ENCODE measurements at regions not wholly inside any gene's neighbourhood (a gene's known extent, or its start where the extent isn't known, plus 50 kb on each side); places are given as distances from the start of the nearest gene placed in this dataset.
"Not testable (repeated sequence)": the region's sequence is repeated elsewhere in the genome, so short reads cannot be mapped to it uniquely, and the experiment has no call there.

DNA sequence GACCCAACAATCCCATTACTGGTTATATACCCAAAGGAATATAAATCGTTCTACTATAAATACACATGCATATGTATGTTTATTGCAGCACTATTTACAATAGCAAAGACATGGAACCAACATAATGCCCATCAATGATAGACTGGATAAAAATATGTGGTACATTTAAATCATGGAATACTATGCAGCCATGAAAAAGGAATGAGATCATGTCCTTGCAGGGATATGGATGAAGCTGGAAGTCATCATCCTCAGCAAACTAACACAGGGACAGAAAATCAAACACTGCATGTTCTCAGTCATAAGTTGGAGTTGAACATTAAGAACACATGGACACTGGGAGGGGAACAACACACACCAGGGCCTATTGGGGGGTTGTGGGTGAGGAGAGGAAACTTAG is 741.8 kb downstream of the CDH18 start:
- H3K4me3 Mint-ChIP-seq; H3K9me3 Mint-ChIP-seq; H3K27me3 Mint-ChIP-seq; H3K4me1 Mint-ChIP-seq; DNase-seq; intact Hi-C loops (cut with micrococcal nuclease); H3K27ac Mint-ChIP-seq; H3K36me3 Mint-ChIP-seq (ENCODE audit: low read depth): not testable (repeated sequence)

DNA sequence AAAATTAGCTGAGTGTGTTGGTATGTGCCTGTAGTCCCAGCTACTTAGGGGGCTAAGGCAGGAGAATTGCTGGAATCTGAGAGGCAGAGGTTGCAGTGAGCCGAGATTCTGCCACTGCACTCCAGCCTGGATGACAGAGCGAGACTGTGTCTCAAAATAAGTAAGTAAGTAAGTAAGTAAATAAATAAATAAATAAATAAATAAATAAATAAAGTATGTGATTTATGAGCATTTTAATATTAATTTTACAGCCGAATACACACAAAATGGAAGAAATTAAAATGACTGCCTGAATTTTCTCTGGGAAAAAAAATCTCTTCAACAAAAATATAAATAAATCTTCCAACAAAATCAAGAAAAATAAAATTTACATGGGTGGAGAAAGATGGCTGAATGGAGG is 740.7 kb downstream of the CDH18 start:
- no peak overlapping the region for H3K27ac Mint-ChIP-seq
- intact Hi-C loops (cut with micrococcal nuclease), result no loop called here

DNA sequence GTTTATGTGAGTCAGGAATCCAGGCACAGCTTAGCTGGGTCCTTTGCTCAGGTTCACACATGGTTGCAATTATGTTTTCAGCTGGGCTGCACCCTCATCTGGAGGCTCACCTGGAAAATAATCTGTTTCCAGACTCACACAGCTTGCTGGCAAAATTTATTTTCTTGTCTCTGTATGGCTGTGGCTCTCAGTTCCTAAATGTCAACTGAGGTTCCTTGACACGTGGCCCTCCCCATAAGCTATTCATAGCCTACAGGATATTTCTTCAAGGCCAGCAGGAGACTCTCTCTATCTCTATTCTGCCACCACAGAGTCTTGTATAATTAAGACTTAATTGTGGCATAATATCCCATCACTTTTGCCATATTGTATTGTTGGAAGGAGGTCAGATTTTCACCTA is 732.0 kb downstream of the CDH18 start:
- H3K9me3 Mint-ChIP-seq, result peaks cover 4% of the 10 kb centered on the region
- no peak overlapping the region for H3K4me3 Mint-ChIP-seq
- H3K27ac Mint-ChIP-seq, result no peak overlapping the region
- no peaks in the 10 kb centered on the region for H3K4me1 Mint-ChIP-seq
- H3K27me3 Mint-ChIP-seq, result no peaks in the 10 kb centered on the region
- no peak for DNase-seq
- intact Hi-C loops (cut with micrococcal nuclease), result no loop called here
- H3K36me3 Mint-ChIP-seq (ENCODE audit: low read depth), result no peaks in the 10 kb centered on the region

More for the DNA sequence above, 740.7 kb downstream of the CDH18 start:
- no peaks in the 10 kb centered on the region for H3K4me1 Mint-ChIP-seq
- no peak for DNase-seq
- peaks cover 10% of the 10 kb centered on the region for H3K9me3 Mint-ChIP-seq
- no peak overlapping the region for H3K4me3 Mint-ChIP-seq
- H3K27me3 Mint-ChIP-seq, result no peaks in the 10 kb centered on the region
- no peaks in the 10 kb centered on the region for H3K36me3 Mint-ChIP-seq (ENCODE audit: low read depth)

DNA sequence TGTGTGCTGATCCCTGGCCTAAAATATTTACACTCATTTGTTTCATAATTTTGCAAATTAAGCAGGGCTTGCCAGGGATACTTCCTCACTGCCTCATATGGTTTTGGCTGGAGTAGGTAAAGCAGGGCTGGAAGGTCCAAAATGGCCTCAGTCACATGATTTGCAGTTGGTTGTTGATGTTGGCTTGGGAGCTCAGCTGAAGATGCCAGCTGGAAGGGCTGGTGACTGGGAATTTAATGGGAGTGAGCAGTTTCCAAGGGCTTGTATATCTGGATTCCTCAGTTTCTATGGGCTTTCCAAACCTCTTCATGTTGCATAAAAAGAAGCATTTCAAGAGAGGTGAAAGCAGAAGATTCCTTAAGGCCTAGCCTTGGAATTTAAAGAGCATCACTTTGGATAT is 729.3 kb downstream of the CDH18 start:
- Mint-ChIP-seq H3K4me1 (no peaks in the 10 kb centered on the region), H3K27ac (no peak overlapping the region), H3K27me3 (no peaks in the 10 kb centered on the region), H3K4me3 (no peak overlapping the region), H3K36me3 (ENCODE audit: low read depth) (no peaks in the 10 kb centered on the region), H3K9me3 (no peaks in the 10 kb centered on the region)
- no peak for DNase-seq
- intact Hi-C loops (cut with micrococcal nuclease), result no loop called here

DNA sequence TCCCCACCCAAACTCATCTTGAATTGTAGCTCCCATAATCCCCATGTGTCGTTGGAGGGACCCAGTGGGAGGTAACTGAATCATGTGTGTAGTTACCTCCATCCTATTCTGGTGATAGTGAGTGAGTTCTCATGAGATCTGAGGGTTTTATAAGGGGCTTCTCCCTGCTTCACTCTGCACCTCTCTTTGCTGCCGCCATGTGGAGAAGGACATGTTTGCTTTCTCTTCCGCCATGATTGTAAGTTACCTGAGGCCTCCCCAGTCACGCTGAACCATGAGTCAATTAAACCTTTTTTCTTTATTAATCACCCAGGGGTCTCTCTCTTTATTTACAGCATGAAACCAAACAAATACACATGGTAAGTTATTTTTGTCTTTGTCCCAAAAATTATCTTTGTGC is 726.1 kb downstream of the CDH18 start:
- no peaks in the 10 kb centered on the region for H3K9me3 Mint-ChIP-seq
- intact Hi-C loops (cut with micrococcal nuclease), result no loop called here
- H3K27ac Mint-ChIP-seq, result no peak overlapping the region
- no peaks in the 10 kb centered on the region for H3K4me1 Mint-ChIP-seq
- H3K36me3 Mint-ChIP-seq (ENCODE audit: low read depth), result no peaks in the 10 kb centered on the region
- no peaks in the 10 kb centered on the region for H3K27me3 Mint-ChIP-seq
- DNase-seq, result no peak
- no peak overlapping the region for H3K4me3 Mint-ChIP-seq

DNA sequence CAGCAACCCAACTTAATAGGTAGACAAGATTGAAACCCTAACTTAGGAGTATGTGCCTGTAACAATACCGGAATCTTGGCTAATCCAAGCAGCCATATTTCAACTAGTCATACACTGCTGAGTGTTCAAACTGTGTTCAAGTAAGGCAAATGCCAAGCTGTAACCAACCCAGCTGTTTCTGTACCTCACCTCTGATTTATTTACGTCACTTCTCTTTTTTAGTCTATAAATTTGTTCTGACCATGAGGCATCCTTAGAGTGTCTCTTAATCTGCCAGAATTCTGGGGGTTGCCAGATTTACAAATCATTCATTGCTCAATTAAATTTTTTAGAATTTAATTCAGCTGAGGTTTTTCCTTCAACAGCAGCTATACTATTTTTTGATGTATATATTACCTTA is 723.2 kb downstream of the CDH18 start:
- intact Hi-C loops (cut with micrococcal nuclease), result no loop called here
- H3K27ac Mint-ChIP-seq, result no peak overlapping the region
- no peaks in the 10 kb centered on the region for H3K36me3 Mint-ChIP-seq (ENCODE audit: low read depth)
- H3K27me3 Mint-ChIP-seq, result no peaks in the 10 kb centered on the region
- H3K9me3 Mint-ChIP-seq, result no peaks in the 10 kb centered on the region
- H3K4me1 Mint-ChIP-seq, result no peaks in the 10 kb centered on the region
- no peak for DNase-seq
- no peak overlapping the region for H3K4me3 Mint-ChIP-seq

DNA sequence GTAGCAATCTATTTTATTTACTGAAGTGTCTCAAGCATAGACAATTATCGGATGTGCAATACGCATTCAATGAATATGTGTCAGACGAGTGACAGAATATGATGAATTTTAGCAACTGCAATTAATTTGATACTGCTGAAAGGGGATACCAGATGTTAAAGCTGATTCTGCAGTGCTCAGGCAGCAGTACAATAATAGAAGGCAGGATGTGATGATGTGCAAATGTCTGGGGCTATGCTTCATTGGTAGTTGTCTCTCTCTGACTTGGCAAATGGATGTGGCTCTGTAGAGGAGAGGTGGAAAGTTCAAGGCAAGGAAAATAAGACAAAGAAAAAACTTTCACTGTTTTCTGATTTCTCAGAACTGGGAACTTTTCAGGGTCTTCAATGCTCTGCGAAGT is 721.2 kb downstream of the CDH18 start:
- no peaks in the 10 kb centered on the region for H3K4me1 Mint-ChIP-seq
- intact Hi-C loops (cut with micrococcal nuclease), result no loop called here
- no peak overlapping the region for H3K27ac Mint-ChIP-seq
- no peaks in the 10 kb centered on the region for H3K36me3 Mint-ChIP-seq (ENCODE audit: low read depth)
- no peak overlapping the region for H3K4me3 Mint-ChIP-seq
- no peaks in the 10 kb centered on the region for H3K9me3 Mint-ChIP-seq
- no peak for DNase-seq
- no peaks in the 10 kb centered on the region for H3K27me3 Mint-ChIP-seq

DNA sequence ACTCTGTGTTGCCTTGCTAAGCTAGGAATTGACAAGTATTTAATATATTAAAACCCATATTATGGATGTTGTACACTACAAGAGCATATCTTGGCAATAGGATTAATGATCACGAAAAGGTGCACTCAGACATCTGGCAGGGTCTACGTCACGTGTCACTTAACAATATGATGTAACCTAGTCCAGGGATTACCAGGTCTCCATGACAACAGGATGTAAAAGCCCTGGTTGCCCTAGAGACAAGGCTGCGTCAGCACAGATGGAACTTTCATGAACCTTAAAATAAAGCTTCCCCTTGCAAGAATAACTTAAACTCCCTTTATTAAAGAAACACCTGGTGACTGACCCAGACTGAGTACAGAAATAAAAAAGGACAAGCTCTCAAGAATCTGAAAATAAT is 717.8 kb downstream of the CDH18 start:
- no peaks in the 10 kb centered on the region for H3K9me3 Mint-ChIP-seq
- no peaks in the 10 kb centered on the region for H3K36me3 Mint-ChIP-seq (ENCODE audit: low read depth)
- intact Hi-C loops (cut with micrococcal nuclease), result no loop called here
- no peak overlapping the region for H3K27ac Mint-ChIP-seq
- no peak overlapping the region for H3K4me3 Mint-ChIP-seq
- no peaks in the 10 kb centered on the region for H3K4me1 Mint-ChIP-seq
- H3K27me3 Mint-ChIP-seq, result no peaks in the 10 kb centered on the region
- DNase-seq, result no peak

DNA sequence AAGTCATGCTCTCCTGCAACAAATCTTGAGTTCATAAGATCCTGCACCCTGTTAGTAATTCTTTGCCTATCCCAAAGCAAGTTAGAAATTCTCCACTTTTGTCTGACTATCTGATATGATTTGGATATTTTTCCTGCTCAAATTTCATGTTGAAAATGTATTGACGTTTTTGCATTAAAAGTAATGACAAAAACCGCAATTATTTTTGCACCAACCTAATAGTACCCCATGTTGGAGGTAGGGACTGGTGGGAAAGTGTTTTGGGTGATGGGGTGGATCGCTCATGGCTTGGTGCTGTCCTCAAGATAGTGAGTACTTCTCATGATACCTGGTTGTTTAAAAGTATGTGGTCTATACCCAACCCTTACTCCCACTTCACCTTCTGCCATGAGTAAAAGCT is 713.4 kb downstream of the CDH18 start:
- Mint-ChIP-seq H3K4me1 (no peaks in the 10 kb centered on the region), H3K4me3 (no peak overlapping the region), H3K27me3 (no peaks in the 10 kb centered on the region), H3K9me3 (peaks cover 3% of the 10 kb centered on the region), H3K27ac (no peak overlapping the region), H3K36me3 (ENCODE audit: low read depth) (no peaks in the 10 kb centered on the region)
- DNase-seq, result no peak
- intact Hi-C loops (cut with micrococcal nuclease), result no loop called here

DNA sequence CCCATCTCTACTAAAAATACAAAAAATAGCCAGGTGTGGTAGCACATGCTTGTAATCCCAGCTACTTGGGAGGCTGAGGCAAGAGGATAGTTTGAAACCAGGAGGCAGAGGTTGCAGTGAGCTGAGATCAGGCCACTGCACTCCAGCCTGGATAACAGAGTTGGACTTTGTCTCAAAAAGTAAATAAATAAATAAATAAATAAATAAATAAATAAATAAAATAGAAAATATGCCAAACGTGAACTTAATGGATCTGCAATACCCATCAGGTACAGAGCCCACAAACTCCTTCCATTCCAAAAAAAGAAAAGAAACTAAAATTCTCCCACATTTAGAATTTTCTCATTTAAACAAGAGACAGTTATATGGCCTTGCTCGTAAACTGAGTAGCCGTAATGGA is 702.7 kb downstream of the CDH18 start:
- Mint-ChIP-seq H3K27ac (no peak overlapping the region), H3K9me3 (peaks cover 10% of the 10 kb centered on the region), H3K27me3 (no peaks in the 10 kb centered on the region), H3K4me1 (no peaks in the 10 kb centered on the region), H3K4me3 (no peak overlapping the region), H3K36me3 (ENCODE audit: low read depth) (no peaks in the 10 kb centered on the region)
- intact Hi-C loops (cut with micrococcal nuclease), result no loop called here
- no peak for DNase-seq

DNA sequence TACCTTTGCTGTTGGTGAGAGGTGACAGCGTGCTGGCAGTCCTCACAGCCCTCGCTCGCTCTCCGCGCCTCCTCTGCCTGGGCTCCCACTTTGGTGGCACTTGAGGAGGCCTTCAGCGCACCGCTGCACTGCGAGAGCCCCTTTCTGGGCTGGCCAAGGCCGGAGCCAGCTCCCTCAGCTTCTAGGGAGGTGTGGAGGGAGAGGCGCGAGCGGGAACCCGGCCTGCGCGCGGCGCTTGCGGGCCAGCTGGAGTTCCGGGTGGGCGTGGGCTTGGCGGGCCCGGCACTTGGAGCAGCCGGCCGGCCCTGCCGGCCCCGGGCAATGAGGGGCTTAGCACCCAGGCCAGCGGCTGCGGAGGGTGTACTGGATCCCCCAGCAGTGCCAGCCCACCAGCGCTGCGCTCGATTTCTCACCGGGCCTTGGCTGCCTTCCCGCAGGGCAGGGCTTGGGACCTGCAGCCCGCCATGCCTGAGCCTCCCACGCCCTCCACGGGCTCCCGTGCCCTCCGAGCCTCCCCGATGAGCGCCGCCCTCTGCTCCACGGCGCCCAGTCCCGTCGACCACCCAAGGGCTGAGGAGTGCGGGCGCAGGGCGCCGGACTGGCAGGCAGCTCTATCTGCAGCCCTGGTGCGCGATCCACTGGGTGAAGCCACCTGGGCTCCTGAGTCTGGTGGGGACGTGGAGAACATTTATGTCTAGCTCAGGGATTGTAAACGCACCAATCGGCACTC is 700.3 kb downstream of the CDH18 start:
- peaks cover 10% of the 10 kb centered on the region for H3K9me3 Mint-ChIP-seq
- H3K4me3 Mint-ChIP-seq; H3K36me3 Mint-ChIP-seq (ENCODE audit: low read depth); H3K4me1 Mint-ChIP-seq; H3K27ac Mint-ChIP-seq; intact Hi-C loops (cut with micrococcal nuclease); DNase-seq; H3K27me3 Mint-ChIP-seq: not testable (repeated sequence)

DNA sequence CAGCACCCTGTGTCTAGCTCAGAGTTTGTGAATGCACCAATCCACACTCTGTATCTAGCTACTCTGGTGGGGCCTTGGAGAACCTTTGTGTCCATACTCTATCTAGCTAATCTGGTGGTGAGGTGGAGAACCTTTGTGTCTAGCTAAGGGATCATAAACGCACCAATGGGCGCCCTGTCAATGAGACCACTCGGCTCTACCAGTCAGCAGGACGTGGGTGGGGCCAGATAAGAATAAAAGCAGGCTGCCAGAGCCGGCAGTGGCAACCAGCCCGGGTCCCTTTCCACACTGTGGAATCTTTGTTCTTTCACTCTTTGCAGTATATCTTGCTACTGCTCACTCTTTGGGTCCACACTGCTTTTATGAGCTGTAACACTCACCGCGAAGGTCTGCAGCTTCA is 699.7 kb downstream of the CDH18 start:
- not testable (repeated sequence) for H3K27me3 Mint-ChIP-seq

DNA sequence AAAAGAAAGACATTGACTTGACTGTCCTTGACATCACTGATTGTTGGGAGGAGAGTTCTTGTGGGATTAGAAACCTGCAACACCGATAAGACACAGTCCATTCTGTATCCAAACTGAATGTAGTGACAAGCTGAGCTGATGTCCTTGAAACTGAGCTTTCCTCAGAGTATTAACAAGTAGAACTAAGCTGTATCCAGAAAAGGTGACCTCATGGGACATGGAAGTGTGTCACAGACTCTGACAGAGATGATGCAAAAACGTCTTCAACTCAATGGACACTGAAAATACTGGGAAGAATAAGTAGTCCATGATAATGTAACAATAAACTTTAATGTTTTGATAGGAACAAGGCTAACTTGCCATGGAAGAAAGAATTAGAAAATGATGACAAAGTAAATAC is 690.1 kb downstream of the CDH18 start:
- Mint-ChIP-seq H3K9me3 (no peaks in the 10 kb centered on the region), H3K27ac (no peak overlapping the region), H3K4me3 (no peak overlapping the region), H3K36me3 (ENCODE audit: low read depth) (no peaks in the 10 kb centered on the region), H3K27me3 (no peaks in the 10 kb centered on the region), H3K4me1 (no peaks in the 10 kb centered on the region)
- intact Hi-C loops (cut with micrococcal nuclease), result no loop called here
- no peak for DNase-seq

More for the DNA sequence above, 699.7 kb downstream of the CDH18 start:
- H3K4me3 Mint-ChIP-seq; H3K4me1 Mint-ChIP-seq; intact Hi-C loops (cut with micrococcal nuclease); H3K36me3 Mint-ChIP-seq (ENCODE audit: low read depth); H3K27ac Mint-ChIP-seq; DNase-seq: not testable (repeated sequence)
- peaks cover 10% of the 10 kb centered on the region for H3K9me3 Mint-ChIP-seq

DNA sequence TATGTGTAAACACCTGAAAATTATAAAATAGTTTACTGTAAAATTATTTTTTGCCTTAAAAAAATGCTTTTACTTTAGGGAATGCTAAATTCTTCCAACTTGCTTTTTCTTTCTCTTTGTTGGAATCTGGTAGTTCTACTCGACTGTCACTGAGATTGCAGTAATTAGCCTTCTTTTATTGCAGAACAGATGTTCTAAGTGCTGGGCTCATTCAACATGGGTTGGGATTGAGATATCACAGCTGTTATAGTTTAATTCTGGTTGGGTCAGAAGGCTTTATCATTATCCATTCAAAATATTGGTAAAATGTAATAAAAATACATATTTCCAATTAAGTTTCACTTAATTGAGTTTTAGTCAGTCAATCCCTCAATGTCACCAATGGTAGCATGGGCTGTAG is 686.7 kb downstream of the CDH18 start:
- Mint-ChIP-seq H3K4me1 (no peaks in the 10 kb centered on the region), H3K27ac (no peak overlapping the region), H3K4me3 (no peak overlapping the region), H3K27me3 (no peaks in the 10 kb centered on the region), H3K9me3 (peaks cover 8% of the 10 kb centered on the region), H3K36me3 (ENCODE audit: low read depth) (no peaks in the 10 kb centered on the region)
- DNase-seq, result no peak
- intact Hi-C loops (cut with micrococcal nuclease), result no loop called here

DNA sequence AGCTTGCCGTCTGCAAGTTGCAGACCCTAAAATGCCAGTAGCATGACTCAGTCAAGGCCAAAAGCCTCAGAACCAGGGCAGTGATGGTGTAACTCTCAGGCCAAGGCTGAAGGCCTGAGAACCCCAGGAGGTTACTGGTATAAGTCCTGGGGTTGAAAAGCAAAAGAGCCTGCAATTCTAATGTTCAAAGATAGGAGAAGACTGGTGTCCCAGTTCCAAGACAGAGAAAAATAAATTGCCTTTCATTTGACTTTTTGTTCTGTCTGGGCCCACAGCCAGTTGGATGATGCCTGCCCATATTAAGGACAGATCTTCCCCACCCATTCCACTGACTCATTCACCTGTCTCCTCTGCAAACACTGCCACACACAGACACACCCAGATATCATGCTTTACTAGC is 673.2 kb downstream of the CDH18 start:
- H3K9me3 Mint-ChIP-seq, result peaks cover 22% of the 10 kb centered on the region
- DNase-seq, result no peak
- no peaks in the 10 kb centered on the region for H3K4me1 Mint-ChIP-seq
- no peak overlapping the region for H3K4me3 Mint-ChIP-seq
- no peaks in the 10 kb centered on the region for H3K27me3 Mint-ChIP-seq
- H3K36me3 Mint-ChIP-seq (ENCODE audit: low read depth), result no peaks in the 10 kb centered on the region
- H3K27ac Mint-ChIP-seq, result no peak overlapping the region
- intact Hi-C loops (cut with micrococcal nuclease), result no loop called here

Measured in activated CD4-positive, alpha-beta T cell treated with anti-CD3 and anti-CD28 coated beads, Interleukin-2, amount 10 ng/mL, durations not matched to agents 24 days and 14 days (primary cell).